ENCODE measurements at regions not wholly inside any gene's neighbourhood (a gene's known extent, or its start where the extent isn't known, plus 50 kb on each side); places are given as distances from the start of the nearest gene placed in this dataset.

DNA sequence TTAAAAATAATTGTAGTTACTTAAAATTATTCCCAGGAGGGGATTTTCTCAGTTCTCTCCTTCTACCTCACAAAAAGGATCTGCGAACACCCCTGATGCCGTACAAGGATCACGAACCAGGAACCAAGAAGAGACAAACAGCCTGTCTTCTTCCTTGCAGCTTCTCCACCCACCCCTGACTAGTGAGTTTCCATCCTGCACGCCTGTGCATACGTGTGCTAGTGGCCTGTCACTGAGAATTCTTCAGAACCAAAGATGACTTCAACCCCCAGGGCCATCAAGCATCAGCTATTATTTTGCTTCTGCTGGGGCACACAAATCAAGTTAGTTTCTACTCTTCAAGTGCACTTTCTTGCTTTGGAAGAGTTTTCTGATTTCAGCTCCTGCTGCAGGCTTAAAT is 175.5 kb upstream of the KLF6 start:
- no peaks in the 10 kb centered on the region for H3K27me3 ChIP-seq (ENCODE audit: low read length)
- no peak overlapping the region for H3K9ac ChIP-seq (ENCODE audit: low read length)
- TF ChIP-seq, protein P1, sequence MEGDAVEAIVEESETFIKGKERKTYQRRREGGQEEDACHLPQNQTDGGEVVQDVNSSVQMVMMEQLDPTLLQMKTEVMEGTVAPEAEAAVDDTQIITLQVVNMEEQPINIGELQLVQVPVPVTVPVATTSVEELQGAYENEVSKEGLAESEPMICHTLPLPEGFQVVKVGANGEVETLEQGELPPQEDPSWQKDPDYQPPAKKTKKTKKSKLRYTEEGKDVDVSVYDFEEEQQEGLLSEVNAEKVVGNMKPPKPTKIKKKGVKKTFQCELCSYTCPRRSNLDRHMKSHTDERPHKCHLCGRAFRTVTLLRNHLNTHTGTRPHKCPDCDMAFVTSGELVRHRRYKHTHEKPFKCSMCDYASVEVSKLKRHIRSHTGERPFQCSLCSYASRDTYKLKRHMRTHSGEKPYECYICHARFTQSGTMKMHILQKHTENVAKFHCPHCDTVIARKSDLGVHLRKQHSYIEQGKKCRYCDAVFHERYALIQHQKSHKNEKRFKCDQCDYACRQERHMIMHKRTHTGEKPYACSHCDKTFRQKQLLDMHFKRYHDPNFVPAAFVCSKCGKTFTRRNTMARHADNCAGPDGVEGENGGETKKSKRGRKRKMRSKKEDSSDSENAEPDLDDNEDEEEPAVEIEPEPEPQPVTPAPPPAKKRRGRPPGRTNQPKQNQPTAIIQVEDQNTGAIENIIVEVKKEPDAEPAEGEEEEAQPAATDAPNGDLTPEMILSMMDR (IDR thresholded peaks at IDR 0.05; ENCODE audit: insufficient read depth, low read length, poor library complexity, severe bottlenecking) = no peak
- TF ChIP-seq EZH2phosphoT487 (conservative IDR thresholded peaks at IDR 0.05; ENCODE audit: low read length) = no peak
- no peak overlapping the region for H3K4me2 ChIP-seq (ENCODE audit: low read depth, low read length, poor library complexity, severe bottlenecking)
- H3K36me3 ChIP-seq (ENCODE audit: low read length) = no peaks in the 10 kb centered on the region
- no peak overlapping the region for H3K27ac ChIP-seq (ENCODE audit: low read depth, low read length)
- H3F3A ChIP-seq (ENCODE audit: insufficient read depth) = no peaks in the 10 kb centered on the region
- no peaks in the 10 kb centered on the region for H3K9me2 ChIP-seq (replicated peaks; ENCODE audit: insufficient read depth, low read length)
- no peak overlapping the region for H2AFZ ChIP-seq (ENCODE audit: low read depth, low read length, severe bottlenecking)
- H4K20me1 ChIP-seq (ENCODE audit: low read depth, low read length) = no peaks in the 10 kb centered on the region
- no peak overlapping the region for H3K4me3 ChIP-seq (ENCODE audit: insufficient read depth, low read length, poor library complexity, severe bottlenecking)
- no peaks in the 10 kb centered on the region for H3K79me2 ChIP-seq (ENCODE audit: insufficient read depth, low read length)
- no peaks in the 10 kb centered on the region for H3K9me3 ChIP-seq (ENCODE audit: insufficient read depth, low read length)

DNA sequence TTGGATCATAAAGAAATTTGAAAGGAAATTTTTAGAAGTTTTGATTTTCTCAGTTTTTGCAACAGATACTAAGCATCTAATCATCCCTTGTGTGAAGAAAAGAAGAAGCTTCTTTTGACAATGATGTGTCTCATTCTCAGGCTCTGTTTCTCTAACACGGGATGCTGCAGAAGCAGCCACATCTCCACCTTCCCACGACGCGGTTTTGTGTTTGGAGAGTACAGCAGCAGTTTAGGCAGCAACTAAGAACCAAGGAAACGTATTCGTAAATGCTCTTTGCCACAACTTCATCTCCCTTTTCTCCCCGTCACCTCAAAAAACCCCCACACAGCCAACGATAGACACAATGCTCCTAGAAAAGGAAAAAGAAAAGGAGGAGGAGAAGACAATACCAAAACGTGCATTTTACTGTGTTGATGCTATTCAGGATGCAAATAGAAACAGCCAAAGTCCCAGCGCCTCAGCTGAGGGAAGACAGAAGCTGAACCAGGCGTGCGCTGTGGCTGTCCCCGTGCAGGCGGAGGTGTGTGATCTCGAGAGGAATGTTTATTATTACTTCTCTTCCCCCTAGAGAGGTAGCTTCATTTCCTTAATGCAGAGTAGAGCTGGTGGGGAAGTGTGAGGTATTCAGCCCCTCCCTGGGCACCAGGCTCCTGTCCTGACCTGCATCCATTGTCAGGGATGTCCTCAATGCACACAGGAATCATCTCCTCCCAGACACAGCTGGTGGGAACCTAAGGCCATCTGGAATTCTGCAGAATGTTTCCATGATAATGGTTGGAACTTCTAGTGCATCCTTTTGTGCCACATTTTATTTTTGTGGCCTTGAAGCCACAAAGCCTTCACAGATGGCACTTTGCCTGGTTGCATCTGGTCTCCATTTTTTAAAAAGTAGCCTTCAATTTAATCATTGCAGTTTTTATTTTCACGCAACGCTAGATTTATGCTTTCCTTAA is 174.6 kb upstream of the KLF6 start:
- H3K9me3 ChIP-seq (ENCODE audit: insufficient read depth, low read length) = no peaks in the 10 kb centered on the region
- no peak overlapping the region for H3K4me2 ChIP-seq (ENCODE audit: low read depth, low read length, poor library complexity, severe bottlenecking)
- no peaks in the 10 kb centered on the region for H3K36me3 ChIP-seq (ENCODE audit: low read length)
- no peaks in the 10 kb centered on the region for H3F3A ChIP-seq (ENCODE audit: insufficient read depth)
- no peaks in the 10 kb centered on the region for H3K9me2 ChIP-seq (replicated peaks; ENCODE audit: insufficient read depth, low read length)
- no peaks in the 10 kb centered on the region for H3K79me2 ChIP-seq (ENCODE audit: insufficient read depth, low read length)
- no peak overlapping the region for H3K9ac ChIP-seq (ENCODE audit: low read length)
- H3K4me3 ChIP-seq (ENCODE audit: insufficient read depth, low read length, poor library complexity, severe bottlenecking) = no peak overlapping the region
- no peak overlapping the region for H3K27ac ChIP-seq (ENCODE audit: low read depth, low read length)
- no peaks in the 10 kb centered on the region for H4K20me1 ChIP-seq (ENCODE audit: low read depth, low read length)
- TF ChIP-seq, protein P1 (IDR thresholded peaks at IDR 0.05; ENCODE audit: insufficient read depth, low read length, poor library complexity, severe bottlenecking) = no peak
- no peak for TF ChIP-seq EZH2phosphoT487 (conservative IDR thresholded peaks at IDR 0.05; ENCODE audit: low read length)
- H3K27me3 ChIP-seq (ENCODE audit: low read length) = no peaks in the 10 kb centered on the region
- no peak overlapping the region for H2AFZ ChIP-seq (ENCODE audit: low read depth, low read length, severe bottlenecking)

DNA sequence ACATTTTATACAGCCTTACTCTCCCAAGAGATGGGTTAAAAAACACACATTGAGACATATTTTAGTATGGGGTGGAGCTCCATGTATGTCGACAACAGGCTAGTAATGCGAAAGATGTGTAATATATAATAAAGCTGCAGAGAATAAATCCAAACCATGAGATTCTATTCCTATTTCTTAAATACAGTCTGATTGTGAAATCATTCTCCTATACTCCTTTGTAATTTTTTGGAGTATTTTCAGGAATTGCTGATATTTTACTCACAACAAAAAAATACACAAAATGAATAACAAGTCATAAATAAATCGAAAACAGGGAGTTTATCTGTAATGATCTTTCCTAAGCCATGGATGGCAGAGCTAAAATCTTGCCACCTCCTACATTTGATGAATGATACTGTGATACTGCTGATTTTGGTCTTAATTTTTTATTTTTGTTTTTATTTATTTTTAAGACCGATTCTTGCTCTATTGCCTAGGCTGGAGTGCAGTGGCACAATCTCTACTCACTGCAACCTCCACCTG is 173.5 kb upstream of the KLF6 start:
- H3K36me3 ChIP-seq (ENCODE audit: low read length) = no peaks in the 10 kb centered on the region
- no peaks in the 10 kb centered on the region for H3F3A ChIP-seq (ENCODE audit: insufficient read depth)
- no peaks in the 10 kb centered on the region for H3K9me3 ChIP-seq (ENCODE audit: insufficient read depth, low read length)
- H4K20me1 ChIP-seq (ENCODE audit: low read depth, low read length) = no peaks in the 10 kb centered on the region
- no peaks in the 10 kb centered on the region for H3K27me3 ChIP-seq (ENCODE audit: low read length)
- H3K9ac ChIP-seq (ENCODE audit: low read length) = no peak overlapping the region
- no peak for TF ChIP-seq EZH2phosphoT487 (conservative IDR thresholded peaks at IDR 0.05; ENCODE audit: low read length)
- TF ChIP-seq, protein P1 (IDR thresholded peaks at IDR 0.05; ENCODE audit: insufficient read depth, low read length, poor library complexity, severe bottlenecking) = no peak
- no peak overlapping the region for H3K4me3 ChIP-seq (ENCODE audit: insufficient read depth, low read length, poor library complexity, severe bottlenecking)
- no peaks in the 10 kb centered on the region for H3K79me2 ChIP-seq (ENCODE audit: insufficient read depth, low read length)
- no peak overlapping the region for H2AFZ ChIP-seq (ENCODE audit: low read depth, low read length, severe bottlenecking)
- no peaks in the 10 kb centered on the region for H3K9me2 ChIP-seq (replicated peaks; ENCODE audit: insufficient read depth, low read length)
- H3K27ac ChIP-seq (ENCODE audit: low read depth, low read length) = no peak overlapping the region
- no peak overlapping the region for H3K4me2 ChIP-seq (ENCODE audit: low read depth, low read length, poor library complexity, severe bottlenecking)
